ENCODE measurements at regions not wholly inside any gene's neighbourhood (a gene's known extent, or its start where the extent isn't known, plus 50 kb on each side); places are given as distances from the start of the nearest gene placed in this dataset.

GRCh38 chr1:183753464-183753891, 51.4 kb upstream of the RGL1 start:
- H4K20me1 ChIP-seq (ENCODE audit: insufficient read depth, low read length), result no peaks in the 10 kb centered on the region
- H3K27ac ChIP-seq (ENCODE audit: extremely low read length, insufficient read depth, low read length), result no peak overlapping the region
- H3K9me3 ChIP-seq (ENCODE audit: low read length), result no peaks in the 10 kb centered on the region
- BruUV-seq (replicated peaks), result no TSS peak
- H3K27me3 ChIP-seq (ENCODE audit: control insufficient read depth in 1 of 2, insufficient read depth in 2 of 2, low read length in 2 of 2), result no peaks in the 10 kb centered on the region
- no peak overlapping the region for H3K4me3 ChIP-seq (replicated peaks in 1 of 3; ENCODE audit: insufficient read depth in 1 of 3, low read depth in 2 of 3, low read length in 3 of 3)
- DNase-seq (ENCODE audit: low spot score), result peak; percentile 43
- ATAC-seq, result no peak
- POLR2A ChIA-PET, result no interaction called here
- H3K4me2 ChIP-seq (ENCODE audit: low read depth, low read length), result no peak overlapping the region
- no peak for FAIRE-seq
- intact Hi-C loops (cut with micrococcal nuclease; ENCODE audit: unreplicated experiment), result no loop called here
- H2AFZ ChIP-seq (ENCODE audit: low read length), result no peak overlapping the region
- peaks cover 4% of the 10 kb centered on the region; the same call in 1 of the 2 replicates for H3K4me1 ChIP-seq (ENCODE audit: insufficient read depth, low read length)
- no peak overlapping the region for H3K9ac ChIP-seq (ENCODE audit: insufficient read depth, low read depth, low read length)
- CTCF ChIA-PET (ENCODE audit: low intra/inter-chr PET ratio, low total read pairs), result no interaction called here
- no peaks in the 10 kb centered on the region for H3K79me2 ChIP-seq (ENCODE audit: insufficient read depth, low read length)
- in situ Hi-C loops (cut with HindIII; ENCODE audit: extremely low pct_ligation_motif_present, low pct_unique_long_range_greater_than_20kb), result no loop called here
- H3K36me3 ChIP-seq (replicated peaks in 1 of 2; ENCODE audit: control insufficient read depth in 1 of 2, insufficient read depth in 2 of 2, low read length in 2 of 2), result no peaks in the 10 kb centered on the region; a peak in 1 of 5 replicates
- TF ChIP-seq SOX5 (CRISPR knock-in tag; IDR thresholded peaks at IDR 0.05; ENCODE audit: borderline replicate concordance), result peak; percentile 49; the same call in 1 of the 2 replicates
- no peak for TF ChIP-seq ZNF205 (CRISPR knock-in tag; IDR thresholded peaks at IDR 0.05)
- TF ChIP-seq ZNF430 (CRISPR knock-in tag; IDR thresholded peaks at IDR 0.05), result no peak
- no peak for TF ChIP-seq IKZF1 (IDR thresholded peaks at IDR 0.05)
- no peak for TF ChIP-seq FOXA1 (IDR thresholded peaks at IDR 0.05)
- peak; percentile 43; the same call in 1 of the 2 replicates for TF ChIP-seq FOXA1 (CRISPR knock-in tag; IDR thresholded peaks at IDR 0.05)
- no peak for TF ChIP-seq RAD51 (IDR thresholded peaks at IDR 0.05; ENCODE audit: borderline replicate concordance)
- TF ChIP-seq ZFY (CRISPR knock-in tag; IDR thresholded peaks at IDR 0.05), result no peak
- TF ChIP-seq ZNF552 (CRISPR knock-in tag; IDR thresholded peaks at IDR 0.05; ENCODE audit: borderline replicate concordance), result no peak
- no peak for TF ChIP-seq POLR2G (IDR thresholded peaks at IDR 0.05; ENCODE audit: low read depth, low read length)
- peak in 1 of 2 experiments; percentile 56; a peak in 1 of 4 replicates for TF ChIP-seq EP300 (IDR thresholded peaks at IDR 0.05; ENCODE audit: low read depth in 2 of 2, low read length in 2 of 2)
- TF ChIP-seq EP300 (CRISPR knock-in tag; IDR thresholded peaks at IDR 0.05; ENCODE audit: borderline replicate concordance), result no peak
- TF ChIP-seq RXRB (CRISPR knock-in tag; IDR thresholded peaks at IDR 0.05; ENCODE audit: borderline replicate concordance), result peak; percentile 58; the same call in 1 of the 2 replicates
- peak; percentile 53; the same call in 1 of the 2 replicates for TF ChIP-seq ZNF644 (CRISPR knock-in tag; IDR thresholded peaks at IDR 0.05; ENCODE audit: low read depth)
- TF ChIP-seq TGIF2 (CRISPR knock-in tag; IDR thresholded peaks at IDR 0.05), result no peak
- peak; percentile 94 for TF ChIP-seq TBL1XR1 (IDR thresholded peaks at IDR 0.05; ENCODE audit: borderline replicate concordance, low read length, partially characterized antibody)
- TF ChIP-seq ZNF775 (CRISPR knock-in tag; IDR thresholded peaks at IDR 0.05; ENCODE audit: borderline replicate concordance), result no peak
- no peak for TF ChIP-seq ZNF563 (CRISPR knock-in tag; IDR thresholded peaks at IDR 0.05)
- TF ChIP-seq MIER3 (CRISPR knock-in tag; IDR thresholded peaks at IDR 0.05; ENCODE audit: borderline replicate concordance), result 0 out of 2 replicates have a peak, but pooled peaks have one; percentile 26
- no peak for TF ChIP-seq EHMT2 (IDR thresholded peaks at IDR 0.05; ENCODE audit: borderline replicate concordance, low read depth, low read length)
- peak; percentile 98 for TF ChIP-seq FOXK1 (CRISPR knock-in tag; IDR thresholded peaks at IDR 0.05; ENCODE audit: borderline replicate concordance, low read depth)
- TF ChIP-seq ZBTB7A (CRISPR knock-in tag; IDR thresholded peaks at IDR 0.05), result no peak
- TF ChIP-seq NCOA2 (CRISPR knock-in tag; IDR thresholded peaks at IDR 0.05), result peak; percentile 64; the same call in 1 of the 2 replicates
- no peak for TF ChIP-seq PAF1 (CRISPR knock-in tag; IDR thresholded peaks at IDR 0.05)
- no peak for TF ChIP-seq FOXP1 (IDR thresholded peaks at IDR 0.05)
- TF ChIP-seq FOXP1 (CRISPR knock-in tag; IDR thresholded peaks at IDR 0.05), result peak; percentile 62
- no peak for TF ChIP-seq ZBED4 (CRISPR knock-in tag; IDR thresholded peaks at IDR 0.05; ENCODE audit: borderline replicate concordance)
- no peak for TF ChIP-seq DNMT1 (CRISPR knock-in tag; IDR thresholded peaks at IDR 0.05)
- TF ChIP-seq BCL6 (CRISPR knock-in tag; IDR thresholded peaks at IDR 0.05), result peak; percentile 99

Data from HepG2 (cell line).